Adrenal gland (tissue), 9 donors: ENCODE measurements at regions not wholly inside any gene's neighbourhood (a gene's known extent, or its start where the extent isn't known, plus 50 kb on each side); places are given as distances from the start of the nearest gene placed in this dataset.
"Not testable (repeated sequence)": the region's sequence is repeated elsewhere in the genome, so short reads cannot be mapped to it uniquely, and the experiment has no call there.

Experiments
- DNase-seq, 7 donors: peaks; one replicate each; pipeline ENCODE4 v3.0.0-alpha.2; 2019 to 2020
- H3K27ac ChIP-seq, 5 donors: fragments of 200-600 bp; sonication (generic) in 4 of 5; 1 replicate in 3 of 5; 2 replicates in 2 of 5; pipeline versions ENCODE4 v1.5.1 to v1.8.0; 2016 to 2020; ENCODE audit warnings: mild to moderate bottlenecking in 1 of 5
- H3K27me3 ChIP-seq: fragments of 200-600 bp; 2 replicates; pipeline ENCODE4 v1.8.0; 2021
- H3K36me3 ChIP-seq, 2 donors: fragments of 200-600 bp; replicated peaks in 1 of 2; 1 replicate in 1 of 2; 2 replicates in 1 of 2; pipeline versions ENCODE4 v1.5.1 to v1.8.0; 2018 to 2022
- H3K4me1 ChIP-seq, 2 donors: fragments of 200-600 bp; replicated peaks in 1 of 2; 1 replicate in 1 of 2; 2 replicates in 1 of 2; pipeline versions ENCODE4 v1.5.1 to v1.8.0; 2018 to 2021
- H3K4me3 ChIP-seq, 4 donors: fragments of 200-600 bp; sonication (generic) in 3 of 4; one replicate each; pipeline ENCODE4 v1.5.1; 2016 to 2018
- H3K9me3 ChIP-seq, 3 donors: fragments of 200-600 bp; sonication (generic) in 1 of 3; replicated peaks in 1 of 3; 1 replicate in 2 of 3; 2 replicates in 1 of 3; pipeline versions ENCODE4 v1.5.1 to v1.8.0; 2016 to 2021
- POLR2A ChIP-seq, 2 donors: fragments of 450-650 bp; IDR thresholded peaks; one replicate each; pipeline ENCODE4 v1.6.1; 2017; ENCODE audit warnings: antibody characterized with exemption in 2 of 2, mild to moderate bottlenecking in 2 of 2, moderate library complexity in 1 of 2
- WGBS, 4 donors: extraction: QIAGEN DNeasy Blood & Tissue Kit in 2 of 4; methylation state at CpG; one replicate each; pipeline versions ENCODE4 v1.1.5 to v1.1.7; 2013 to 2017; 5-methylcytosine and 5-hydroxymethylcytosine counted together
- intact Hi-C, 2 donors: fragments of 100-400 bp; cut with DNase I; formaldehyde crosslinking; loops; one replicate each; pipeline versions ENCODE4 v1.14.1 to v1.15.0; 2022 to 2023
- TF ChIP-seq, protein P1 (sequence below), 6 experiments: fragments of 450-650 bp in 4 of 6; fragments of 200-600 bp in 2 of 6; sonication (generic) in 1 of 6; IDR thresholded peaks; 1 replicate in 5 of 6; 2 replicates in 1 of 6; pipeline versions ENCODE4 v1.5.1 to v1.8.0; 2016 to 2021; ENCODE audit warnings: antibody characterized with exemption in 6 of 6, mild to moderate bottlenecking in 2 of 6, moderate library complexity in 1 of 6
- donor health status: healthy with polysubstance abuse.
- donor health status: Bipolar disorder and iron deficiency.
- donor health status: DM: yes; HTN: yes; CAD: no.
- donor health status: DM: no; HTN: no; CAD: no.
- donor health status: DM: no; HTN: no; CAD: no.

GRCh38 chr11:57903011-57903410 lies 120.7 kb upstream of the OR9Q1 start:
- intact Hi-C loops = no loop called here
- H3K36me3 ChIP-seq = no peaks in the 10 kb centered on the region
- H3K9me3 ChIP-seq = no peaks in the 10 kb centered on the region
- no peak overlapping the region for H3K4me3 ChIP-seq
- no peak for DNase-seq
- TF ChIP-seq, protein P1, sequence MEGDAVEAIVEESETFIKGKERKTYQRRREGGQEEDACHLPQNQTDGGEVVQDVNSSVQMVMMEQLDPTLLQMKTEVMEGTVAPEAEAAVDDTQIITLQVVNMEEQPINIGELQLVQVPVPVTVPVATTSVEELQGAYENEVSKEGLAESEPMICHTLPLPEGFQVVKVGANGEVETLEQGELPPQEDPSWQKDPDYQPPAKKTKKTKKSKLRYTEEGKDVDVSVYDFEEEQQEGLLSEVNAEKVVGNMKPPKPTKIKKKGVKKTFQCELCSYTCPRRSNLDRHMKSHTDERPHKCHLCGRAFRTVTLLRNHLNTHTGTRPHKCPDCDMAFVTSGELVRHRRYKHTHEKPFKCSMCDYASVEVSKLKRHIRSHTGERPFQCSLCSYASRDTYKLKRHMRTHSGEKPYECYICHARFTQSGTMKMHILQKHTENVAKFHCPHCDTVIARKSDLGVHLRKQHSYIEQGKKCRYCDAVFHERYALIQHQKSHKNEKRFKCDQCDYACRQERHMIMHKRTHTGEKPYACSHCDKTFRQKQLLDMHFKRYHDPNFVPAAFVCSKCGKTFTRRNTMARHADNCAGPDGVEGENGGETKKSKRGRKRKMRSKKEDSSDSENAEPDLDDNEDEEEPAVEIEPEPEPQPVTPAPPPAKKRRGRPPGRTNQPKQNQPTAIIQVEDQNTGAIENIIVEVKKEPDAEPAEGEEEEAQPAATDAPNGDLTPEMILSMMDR (IDR thresholded peaks at IDR 0.05) = no peak
- no peak for TF ChIP-seq POLR2A (IDR thresholded peaks at IDR 0.05)
- H3K27ac ChIP-seq = no peak overlapping the region
- H3K4me1 ChIP-seq = no peaks in the 10 kb centered on the region
- H3K27me3 ChIP-seq = no peaks in the 10 kb centered on the region

DNA sequence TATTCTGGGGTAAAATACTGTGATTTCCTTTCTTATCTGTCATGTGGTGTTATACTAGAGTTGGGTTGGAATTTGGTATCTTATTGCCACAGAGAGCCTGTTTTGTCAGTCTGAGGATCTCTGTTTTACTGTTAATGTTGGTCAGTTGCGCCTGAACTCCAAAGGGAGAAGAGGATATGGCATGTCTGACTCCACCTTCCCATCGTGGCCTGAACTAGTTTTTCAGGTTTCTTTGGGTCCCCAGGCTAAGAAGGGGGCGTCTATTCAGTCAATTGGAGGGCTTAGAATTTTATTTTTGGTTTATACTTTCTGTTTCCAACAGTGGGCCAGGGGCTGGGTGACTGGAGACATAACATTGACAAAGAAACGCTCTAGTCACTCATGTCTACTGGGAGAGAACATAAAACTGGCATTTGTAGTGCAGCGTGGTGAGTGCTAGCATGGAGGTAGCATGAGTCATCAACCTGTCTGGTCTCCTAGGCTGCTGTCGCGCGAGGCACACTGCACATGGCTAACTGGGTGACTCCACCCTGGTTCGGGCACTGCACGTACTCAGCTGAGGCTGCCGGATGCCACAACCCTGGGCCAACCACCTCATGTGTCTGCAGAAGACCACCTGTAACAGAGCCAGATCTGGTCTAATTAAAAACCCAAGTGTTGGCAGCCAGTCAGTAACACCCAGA lies 120.1 kb upstream of the OR9Q1 start:
- TF ChIP-seq, protein P1 (IDR thresholded peaks at IDR 0.05) = no peak
- TF ChIP-seq POLR2A (IDR thresholded peaks at IDR 0.05) = no peak
- DNase-seq = peak in 2 of 7 donors; percentile 7 to 9
- H3K9me3 ChIP-seq = no peaks in the 10 kb centered on the region
- H3K36me3 ChIP-seq = no peaks in the 10 kb centered on the region
- H3K4me3 ChIP-seq = no peak overlapping the region
- no peaks in the 10 kb centered on the region for H3K4me1 ChIP-seq
- intact Hi-C loops = no loop called here
- WGBS, 4 donors = 48 to 67% (median 63%) methylated on average over 11 of the region's 11 CpGs
- H3K27me3 ChIP-seq = no peaks in the 10 kb centered on the region
- no peak overlapping the region for H3K27ac ChIP-seq

GRCh38 chr11:57904376-57904775 lies 119.3 kb upstream of the OR9Q1 start:
- WGBS, 4 donors = 72 to 82% (median 76%) methylated on average over 10 of the region's 10 CpGs
- intact Hi-C loops = no loop called here
- H3K27me3 ChIP-seq = no peaks in the 10 kb centered on the region
- H3K36me3 ChIP-seq = no peaks in the 10 kb centered on the region
- H3K4me3 ChIP-seq = no peak overlapping the region
- DNase-seq = no peak
- no peak overlapping the region for H3K27ac ChIP-seq
- TF ChIP-seq POLR2A (IDR thresholded peaks at IDR 0.05) = no peak
- TF ChIP-seq, protein P1 (IDR thresholded peaks at IDR 0.05) = no peak
- no peaks in the 10 kb centered on the region for H3K9me3 ChIP-seq
- H3K4me1 ChIP-seq = no peaks in the 10 kb centered on the region

DNA sequence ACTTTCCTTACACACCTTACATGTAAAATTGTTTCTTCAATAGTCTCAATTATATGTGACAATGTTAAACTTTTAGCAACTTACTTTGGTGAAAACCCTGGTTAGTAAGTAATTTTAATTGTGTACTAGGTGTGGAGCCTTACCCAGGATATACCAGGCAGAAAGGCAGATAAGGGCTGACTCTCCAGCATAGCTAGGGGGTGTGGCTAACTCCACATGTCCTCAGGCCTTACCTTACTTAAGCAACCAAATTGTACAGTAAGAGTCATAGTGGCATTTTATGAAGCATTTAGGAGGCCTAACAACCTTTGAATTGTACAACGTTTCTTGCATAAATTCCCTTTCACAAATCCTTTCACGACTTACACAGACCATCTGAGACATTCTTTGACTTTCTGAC lies 118.2 kb upstream of the OR9Q1 start:
- Histone ChIP-seq H3K4me1 (no peaks in the 10 kb centered on the region), H3K27ac (no peak overlapping the region), H3K27me3 (no peaks in the 10 kb centered on the region), H3K36me3 (no peaks in the 10 kb centered on the region), H3K9me3 (no peaks in the 10 kb centered on the region), H3K4me3 (no peak overlapping the region)
- 50 to 75% (median 62%) methylated on average over 2 of the region's 2 CpGs for WGBS, 4 donors
- no peak for DNase-seq
- TF ChIP-seq, protein P1 (IDR thresholded peaks at IDR 0.05) = no peak
- no peak for TF ChIP-seq POLR2A (IDR thresholded peaks at IDR 0.05)
- intact Hi-C loops = no loop called here

DNA sequence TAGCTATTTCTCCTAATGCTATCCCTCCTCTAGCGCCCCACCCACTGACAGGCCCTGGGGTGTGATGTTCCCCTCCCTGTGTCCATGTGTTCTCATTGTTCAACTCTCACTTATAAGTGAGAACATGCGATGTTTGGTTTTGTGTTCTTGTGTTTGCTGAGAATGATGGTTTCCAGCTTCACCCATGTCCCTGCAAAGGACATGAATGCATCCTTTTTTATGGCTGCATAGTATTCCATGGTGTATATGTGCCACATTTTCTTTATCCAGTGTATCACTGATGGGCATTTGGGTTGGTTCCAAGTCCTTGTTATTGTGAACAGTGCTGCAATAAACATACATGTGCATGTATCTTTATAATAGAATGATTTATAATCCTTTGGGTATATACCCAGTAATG lies 115.3 kb upstream of the OR9Q1 start:
- DNase-seq, H3K27ac ChIP-seq, H3K4me3 ChIP-seq, H3K36me3 ChIP-seq, H3K9me3 ChIP-seq, H3K4me1 ChIP-seq, intact Hi-C loops, H3K27me3 ChIP-seq: not testable (repeated sequence)
- 87 to 91% (median 90%) methylated on average over 2 of the region's 2 CpGs for WGBS, 4 donors

- intact Hi-C loops = not testable (repeated sequence)
- 64 to 75% (median 66%) methylated on average over 4 of the region's 4 CpGs for WGBS, 4 donors
Observed at GRCh38 chr11:57911522-57911921, 112.2 kb upstream of the OR9Q1 start.

More at GRCh38 chr11:57911522-57911921, 112.2 kb upstream of the OR9Q1 start:
- not testable (repeated sequence) for H3K36me3 ChIP-seq, DNase-seq, H3K4me1 ChIP-seq, H3K27ac ChIP-seq, H3K9me3 ChIP-seq, H3K27me3 ChIP-seq, H3K4me3 ChIP-seq
